K562 (cell line): ENCODE measurements at regions not wholly inside any gene's neighbourhood (a gene's known extent, or its start where the extent isn't known, plus 50 kb on each side); places are given as distances from the start of the nearest gene placed in this dataset.
A peak's percentile ranks its signal among the peaks of the same experiment; 100 is the strongest.

Source experiments
- CBX8 ChIP-seq: fragments of 200-600 bp; sonication (generic); IDR thresholded peaks from 2 replicates; pipeline ENCODE4 v1.6.1; 2012; ENCODE audit warnings: borderline replicate concordance, mixed run types, low read depth, mild to moderate bottlenecking, moderate library complexity, mixed read lengths, low read length, control low read depth, inconsistent platforms; ENCODE audit not compliant: poor library complexity, severe bottlenecking; ENCODE audit errors: extremely low read depth
- CSDE1 ChIP-seq, 2 experiments: fragments of 450-650 bp; IDR thresholded peaks; 2 replicates each; pipeline ENCODE4 v1.6.1; 2016; ENCODE audit warnings: mild to moderate bottlenecking in 1 of 2
- ELF1 ChIP-seq: fragments of 200-800 bp; sonication (Bioruptor generic); IDR thresholded peaks from 2 replicates; pipeline ENCODE4 v1.6.1; 2016; ENCODE audit warnings: missing genetic modification characterization, missing compliant biosample characterization
- ETS2 ChIP-seq: IDR thresholded peaks from 2 replicates; pipeline ENCODE4 v1.6.1; 2016; ENCODE audit warnings: borderline replicate concordance, missing genetic modification characterization, mild to moderate bottlenecking, moderate library complexity, missing compliant biosample characterization; ENCODE audit not compliant: poor library complexity, severe bottlenecking
- GATA2 ChIP-seq: sonication (generic); formaldehyde crosslinking; IDR thresholded peaks from 2 replicates; pipeline ENCODE4 v1.4.0; 2020; ENCODE audit warnings: mild to moderate bottlenecking, missing genetic modification reagents
- HNRNPL ChIP-seq: fragments of 200-400 bp; formaldehyde crosslinking; IDR thresholded peaks from 2 replicates; pipeline ENCODE4 v1.6.1; 2017; ENCODE audit warnings: low read depth, mild to moderate bottlenecking, low read length
- PHF20 ChIP-seq: fragments of 450-650 bp; IDR thresholded peaks from 2 replicates; pipeline ENCODE4 v1.6.1; 2018; ENCODE audit not compliant: partially characterized antibody
- POLR2A ChIP-seq: fragments of 450-650 bp; conservative IDR thresholded peaks from 2 replicates; pipeline ENCODE4 v1.6.1; 2016
- POLR2G ChIP-seq: fragments of 200-400 bp; formaldehyde crosslinking; IDR thresholded peaks from 2 replicates; pipeline ENCODE4 v1.6.1; 2017; ENCODE audit warnings: low read depth, mild to moderate bottlenecking, antibody characterized with exemption, low read length, moderate library complexity
- SRSF9 ChIP-seq: fragments of 200-400 bp; formaldehyde crosslinking; IDR thresholded peaks from 2 replicates; pipeline ENCODE4 v1.6.1; 2017; ENCODE audit warnings: low read depth, low read length, borderline replicate concordance
- TBP ChIP-seq: optimal IDR thresholded peaks from 2 replicates; pipeline ENCODE3; 2011; ENCODE audit warnings: low read depth, low read length, improper control_type of control experiment
- TCF3 ChIP-seq: sonication (generic); formaldehyde crosslinking; IDR thresholded peaks from 2 replicates; pipeline ENCODE4 v1.4.0; 2020; ENCODE audit warnings: mild to moderate bottlenecking, missing genetic modification reagents
- WHSC1 ChIP-seq: IDR thresholded peaks from one replicate; pipeline ENCODE4 v1.6.1; 2012; ENCODE audit warnings: low read length, control low read depth, inconsistent platforms
- YY1 ChIP-seq, 3 experiments: IDR thresholded peaks; 2 replicates each; pipeline ENCODE4 v1.6.1; 2011; ENCODE audit warnings: low read length in 2 of 3, mild to moderate bottlenecking in 2 of 3, moderate library complexity in 2 of 3, borderline replicate concordance in 1 of 3, control low read depth in 1 of 3, low read depth in 1 of 3; ENCODE audit not compliant: insufficient read depth in 3 of 3, insufficient replicate concordance in 2 of 3, control insufficient read depth in 1 of 3, insufficient read length in 1 of 3; ENCODE audit errors: extremely low read depth in 1 of 3
- TF ChIP-seq, protein P1 (sequence below): sonication (generic); formaldehyde crosslinking; IDR thresholded peaks from 2 replicates; pipeline ENCODE4 v1.8.1; 2023; ENCODE audit warnings: mild to moderate bottlenecking, missing genetic modification reagents
- TF ChIP-seq, protein P2 (sequence below): sonication (generic); formaldehyde crosslinking; IDR thresholded peaks from 2 replicates; pipeline ENCODE4 v1.8.0; 2023; ENCODE audit warnings: mild to moderate bottlenecking, missing genetic modification reagents
- TF ChIP-seq, protein P3 (sequence below), 2 experiments: IDR thresholded peaks in 1 of 2; conservative IDR thresholded peaks in 1 of 2; 2 replicates each; pipeline ENCODE4 v1.6.1; 2016; ENCODE audit warnings: low read depth in 2 of 2, mild to moderate bottlenecking in 1 of 2, missing compliant biosample characterization in 1 of 2, missing genetic modification characterization in 1 of 2, moderate library complexity in 1 of 2
- TF ChIP-seq, protein P4 (sequence below): fragments of 450-650 bp; IDR thresholded peaks from 2 replicates; pipeline ENCODE4 v1.6.1; 2018; ENCODE audit not compliant: partially characterized antibody

GRCh38 chr2:70029814-70030409, 57.4 kb upstream of the PCBP1 start (continued):
- TF ChIP-seq YY1 (IDR thresholded peaks at IDR 0.05; ENCODE audit: borderline replicate concordance in 1 of 3, control insufficient read depth in 1 of 3, extremely low read depth in 1 of 3, insufficient read depth in 3 of 3, insufficient read length in 1 of 3, insufficient replicate concordance in 2 of 3, low read depth in 1 of 3, low read length in 2 of 3), result no peak
- no peak for TF ChIP-seq SRSF9
- TF ChIP-seq, protein P1, sequence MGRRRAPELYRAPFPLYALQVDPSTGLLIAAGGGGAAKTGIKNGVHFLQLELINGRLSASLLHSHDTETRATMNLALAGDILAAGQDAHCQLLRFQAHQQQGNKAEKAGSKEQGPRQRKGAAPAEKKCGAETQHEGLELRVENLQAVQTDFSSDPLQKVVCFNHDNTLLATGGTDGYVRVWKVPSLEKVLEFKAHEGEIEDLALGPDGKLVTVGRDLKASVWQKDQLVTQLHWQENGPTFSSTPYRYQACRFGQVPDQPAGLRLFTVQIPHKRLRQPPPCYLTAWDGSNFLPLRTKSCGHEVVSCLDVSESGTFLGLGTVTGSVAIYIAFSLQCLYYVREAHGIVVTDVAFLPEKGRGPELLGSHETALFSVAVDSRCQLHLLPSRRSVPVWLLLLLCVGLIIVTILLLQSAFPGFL (CRISPR knock-in tag), result no peak
- TF ChIP-seq, protein P2, sequence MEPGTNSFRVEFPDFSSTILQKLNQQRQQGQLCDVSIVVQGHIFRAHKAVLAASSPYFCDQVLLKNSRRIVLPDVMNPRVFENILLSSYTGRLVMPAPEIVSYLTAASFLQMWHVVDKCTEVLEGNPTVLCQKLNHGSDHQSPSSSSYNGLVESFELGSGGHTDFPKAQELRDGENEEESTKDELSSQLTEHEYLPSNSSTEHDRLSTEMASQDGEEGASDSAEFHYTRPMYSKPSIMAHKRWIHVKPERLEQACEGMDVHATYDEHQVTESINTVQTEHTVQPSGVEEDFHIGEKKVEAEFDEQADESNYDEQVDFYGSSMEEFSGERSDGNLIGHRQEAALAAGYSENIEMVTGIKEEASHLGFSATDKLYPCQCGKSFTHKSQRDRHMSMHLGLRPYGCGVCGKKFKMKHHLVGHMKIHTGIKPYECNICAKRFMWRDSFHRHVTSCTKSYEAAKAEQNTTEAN (CRISPR knock-in tag), result no peak
- TF ChIP-seq ELF1, result no peak
- TF ChIP-seq POLR2A, result peak; percentile 66
- no peak for TF ChIP-seq HNRNPL
- TF ChIP-seq CBX8, result no peak
- TF ChIP-seq, protein P3, sequence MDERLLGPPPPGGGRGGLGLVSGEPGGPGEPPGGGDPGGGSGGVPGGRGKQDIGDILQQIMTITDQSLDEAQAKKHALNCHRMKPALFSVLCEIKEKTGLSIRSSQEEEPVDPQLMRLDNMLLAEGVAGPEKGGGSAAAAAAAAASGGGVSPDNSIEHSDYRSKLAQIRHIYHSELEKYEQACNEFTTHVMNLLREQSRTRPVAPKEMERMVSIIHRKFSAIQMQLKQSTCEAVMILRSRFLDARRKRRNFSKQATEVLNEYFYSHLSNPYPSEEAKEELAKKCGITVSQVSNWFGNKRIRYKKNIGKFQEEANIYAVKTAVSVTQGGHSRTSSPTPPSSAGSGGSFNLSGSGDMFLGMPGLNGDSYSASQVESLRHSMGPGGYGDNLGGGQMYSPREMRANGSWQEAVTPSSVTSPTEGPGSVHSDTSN (CRISPR knock-in tag; IDR thresholded peaks at IDR 0.05; ENCODE audit: low read depth), result no peak
- TF ChIP-seq, protein P3 (tag; conservative IDR thresholded peaks at IDR 0.05; ENCODE audit: low read depth), result peak; percentile 51; the same call in 1 of the 2 replicates
- TF ChIP-seq ETS2 (tag), result no peak
- TF ChIP-seq WHSC1, result no peak
- TF ChIP-seq, protein P4, sequence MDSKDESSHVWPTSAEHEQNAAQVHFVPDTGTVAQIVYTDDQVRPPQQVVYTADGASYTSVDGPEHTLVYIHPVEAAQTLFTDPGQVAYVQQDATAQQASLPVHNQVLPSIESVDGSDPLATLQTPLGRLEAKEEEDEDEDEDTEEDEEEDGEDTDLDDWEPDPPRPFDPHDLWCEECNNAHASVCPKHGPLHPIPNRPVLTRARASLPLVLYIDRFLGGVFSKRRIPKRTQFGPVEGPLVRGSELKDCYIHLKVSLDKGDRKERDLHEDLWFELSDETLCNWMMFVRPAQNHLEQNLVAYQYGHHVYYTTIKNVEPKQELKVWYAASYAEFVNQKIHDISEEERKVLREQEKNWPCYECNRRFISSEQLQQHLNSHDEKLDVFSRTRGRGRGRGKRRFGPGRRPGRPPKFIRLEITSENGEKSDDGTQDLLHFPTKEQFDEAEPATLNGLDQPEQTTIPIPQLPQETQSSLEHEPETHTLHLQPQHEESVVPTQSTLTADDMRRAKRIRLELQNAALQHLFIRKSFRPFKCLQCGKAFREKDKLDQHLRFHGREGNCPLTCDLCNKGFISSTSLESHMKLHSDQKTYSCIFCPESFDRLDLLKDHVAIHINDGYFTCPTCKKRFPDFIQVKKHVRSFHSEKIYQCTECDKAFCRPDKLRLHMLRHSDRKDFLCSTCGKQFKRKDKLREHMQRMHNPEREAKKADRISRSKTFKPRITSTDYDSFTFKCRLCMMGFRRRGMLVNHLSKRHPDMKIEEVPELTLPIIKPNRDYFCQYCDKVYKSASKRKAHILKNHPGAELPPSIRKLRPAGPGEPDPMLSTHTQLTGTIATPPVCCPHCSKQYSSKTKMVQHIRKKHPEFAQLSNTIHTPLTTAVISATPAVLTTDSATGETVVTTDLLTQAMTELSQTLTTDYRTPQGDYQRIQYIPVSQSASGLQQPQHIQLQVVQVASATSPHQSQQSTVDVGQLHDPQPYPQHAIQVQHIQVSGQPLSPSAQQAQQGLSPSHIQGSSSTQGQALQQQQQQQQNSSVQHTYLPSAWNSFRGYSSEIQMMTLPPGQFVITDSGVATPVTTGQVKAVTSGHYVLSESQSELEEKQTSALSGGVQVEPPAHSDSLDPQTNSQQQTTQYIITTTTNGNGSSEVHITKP, result peak; percentile 28
- TF ChIP-seq POLR2G, result no peak
- TF ChIP-seq TBP, result peak; percentile 40
- TF ChIP-seq GATA2, result no peak
- TF ChIP-seq TCF3, result no peak
- TF ChIP-seq CSDE1 (IDR thresholded peaks at IDR 0.05), result no peak
- no peak for TF ChIP-seq PHF20
